ENCODE measurements at regions not wholly inside any gene's neighbourhood (a gene's known extent, or its start where the extent isn't known, plus 50 kb on each side); places are given as distances from the start of the nearest gene placed in this dataset.

- CTCF ChIA-PET, result no interaction called here
- H3K36me3 ChIP-seq (ENCODE audit: control insufficient read depth in 4 of 4, insufficient read depth in 4 of 4, low read length in 3 of 4), result no peaks in the 10 kb centered on the region
- WGBS (ENCODE audit: insufficient coverage), result no CpG with 5 or more reads among the region's 2 CpGs
Measured at GRCh38 chr1:56197946-56198345, 381.4 kb downstream of the PLPP3 start.

GRCh38 chr1:56196839-56197238, 382.5 kb downstream of the PLPP3 start:
- Histone ChIP-seq H3K4me3 (ENCODE audit: control insufficient read depth in 1 of 7, extremely low read depth in 1 of 7, insufficient read depth in 4 of 7, low read depth in 2 of 7, low read length in 6 of 7) (no peak overlapping the region), H3K27me3 (replicated peaks in 2 of 5; ENCODE audit: control insufficient read depth in 4 of 5, insufficient read depth in 5 of 5, low read length in 4 of 5) (peaks cover 0 to 1% (median 0%) of the 10 kb centered on the region in 5 experiments), H3K27ac (ENCODE audit: insufficient read depth in 1 of 2, low read depth in 1 of 2, low read length in 2 of 2, poor library complexity in 1 of 2, severe bottlenecking in 2 of 2) (no peak overlapping the region), H3K4me1 (ENCODE audit: control extremely low read depth in 1 of 4, control insufficient read depth in 4 of 4, insufficient read depth in 4 of 4, low read length in 3 of 4) (no peaks in the 10 kb centered on the region), H3K9me3 (ENCODE audit: control extremely low read depth in 1 of 5, control insufficient read depth in 4 of 5, insufficient read depth in 2 of 5, low read depth in 1 of 5, low read length in 4 of 5) (no peaks in the 10 kb centered on the region), H3K36me3 (ENCODE audit: control insufficient read depth in 4 of 4, insufficient read depth in 4 of 4, low read length in 3 of 4) (no peaks in the 10 kb centered on the region)
- 80% methylated on average over 1 of the region's 2 CpGs for WGBS (ENCODE audit: insufficient coverage)
- CTCF ChIA-PET, result interaction anchor here (0.7 kb wide), 1 partner anchor 54 kb away, joined by 3 read pairs; no protein-coding TSS in a partner anchor
- DNase-seq, result no peak
- POLR2A ChIA-PET, result no interaction called here

More at GRCh38 chr1:56197946-56198345, 381.4 kb downstream of the PLPP3 start:
- DNase-seq, result no peak
- H3K27me3 ChIP-seq (replicated peaks in 2 of 5; ENCODE audit: control insufficient read depth in 4 of 5, insufficient read depth in 5 of 5, low read length in 4 of 5), result peaks cover 0 to 1% (median 0%) of the 10 kb centered on the region in 5 experiments
- no peak overlapping the region for H3K4me3 ChIP-seq (ENCODE audit: control insufficient read depth in 1 of 7, extremely low read depth in 1 of 7, insufficient read depth in 4 of 7, low read depth in 2 of 7, low read length in 6 of 7)
- POLR2A ChIA-PET, result no interaction called here
- no peaks in the 10 kb centered on the region for H3K9me3 ChIP-seq (ENCODE audit: control extremely low read depth in 1 of 5, control insufficient read depth in 4 of 5, insufficient read depth in 2 of 5, low read depth in 1 of 5, low read length in 4 of 5)
- no peaks in the 10 kb centered on the region for H3K4me1 ChIP-seq (ENCODE audit: control extremely low read depth in 1 of 4, control insufficient read depth in 4 of 4, insufficient read depth in 4 of 4, low read length in 3 of 4)
- no peak overlapping the region for H3K27ac ChIP-seq (ENCODE audit: insufficient read depth in 1 of 2, low read depth in 1 of 2, low read length in 2 of 2, poor library complexity in 1 of 2, severe bottlenecking in 2 of 2)

DNA sequence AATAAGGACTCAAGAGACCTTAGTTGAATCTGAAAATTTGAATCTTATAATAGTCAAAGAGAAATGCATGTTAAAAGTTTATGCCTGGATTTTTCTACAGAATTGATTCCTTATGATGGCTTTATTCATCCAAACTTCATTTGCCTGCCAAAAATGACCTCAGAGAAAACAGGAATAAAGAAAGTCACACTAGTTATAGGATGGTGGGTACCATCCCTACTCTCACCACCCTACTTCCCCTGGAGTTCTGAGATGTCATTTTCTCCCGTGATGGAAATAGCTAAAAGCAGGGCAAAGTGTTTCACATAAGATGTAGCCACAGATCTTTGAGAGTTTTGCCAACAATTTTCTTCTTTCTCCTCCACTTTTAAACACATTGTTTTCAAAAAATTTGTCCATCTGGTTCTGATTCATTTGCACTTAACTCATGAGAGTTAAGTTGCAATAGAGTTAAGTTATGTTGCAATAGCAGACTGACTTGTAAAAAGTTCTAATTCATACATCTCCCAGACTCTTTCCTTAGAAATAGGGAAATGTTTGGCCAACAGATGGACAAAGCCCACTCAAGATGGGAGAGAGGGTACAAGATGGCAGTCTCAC, 384.6 kb downstream of the PLPP3 start:
- no peaks in the 10 kb centered on the region for H3K36me3 ChIP-seq (ENCODE audit: control insufficient read depth in 4 of 4, insufficient read depth in 4 of 4, low read length in 3 of 4)
- no peak overlapping the region for H3K27ac ChIP-seq (ENCODE audit: insufficient read depth in 1 of 2, low read depth in 1 of 2, low read length in 2 of 2, poor library complexity in 1 of 2, severe bottlenecking in 2 of 2)
- POLR2A ChIA-PET, result no interaction called here
- no peaks in the 10 kb centered on the region for H3K9me3 ChIP-seq (ENCODE audit: control extremely low read depth in 1 of 5, control insufficient read depth in 4 of 5, insufficient read depth in 2 of 5, low read depth in 1 of 5, low read length in 4 of 5)
- H3K4me3 ChIP-seq (ENCODE audit: control insufficient read depth in 1 of 7, extremely low read depth in 1 of 7, insufficient read depth in 4 of 7, low read depth in 2 of 7, low read length in 6 of 7), result no peak overlapping the region
- CTCF ChIA-PET, result no interaction called here
- no peaks in the 10 kb centered on the region for H3K4me1 ChIP-seq (ENCODE audit: control extremely low read depth in 1 of 4, control insufficient read depth in 4 of 4, insufficient read depth in 4 of 4, low read length in 3 of 4)
- no peaks in the 10 kb centered on the region for H3K27me3 ChIP-seq (replicated peaks in 2 of 5; ENCODE audit: control insufficient read depth in 4 of 5, insufficient read depth in 5 of 5, low read length in 4 of 5)
- 33% methylated on average over 1 of the region's 1 CpG for WGBS (ENCODE audit: insufficient coverage)
- DNase-seq, result no peak

- no peak for DNase-seq
- Histone ChIP-seq H3K9me3 (ENCODE audit: control extremely low read depth in 1 of 5, control insufficient read depth in 4 of 5, insufficient read depth in 2 of 5, low read depth in 1 of 5, low read length in 4 of 5) (no peaks in the 10 kb centered on the region), H3K4me3 (ENCODE audit: control insufficient read depth in 1 of 7, extremely low read depth in 1 of 7, insufficient read depth in 4 of 7, low read depth in 2 of 7, low read length in 6 of 7) (no peak overlapping the region), H3K4me1 (ENCODE audit: control extremely low read depth in 1 of 4, control insufficient read depth in 4 of 4, insufficient read depth in 4 of 4, low read length in 3 of 4) (no peaks in the 10 kb centered on the region), H3K27me3 (replicated peaks in 2 of 5; ENCODE audit: control insufficient read depth in 4 of 5, insufficient read depth in 5 of 5, low read length in 4 of 5) (peaks cover 0 to 2% (median 0%) of the 10 kb centered on the region in 5 experiments), H3K36me3 (ENCODE audit: control insufficient read depth in 4 of 4, insufficient read depth in 4 of 4, low read length in 3 of 4) (no peaks in the 10 kb centered on the region), H3K27ac (ENCODE audit: insufficient read depth in 1 of 2, low read depth in 1 of 2, low read length in 2 of 2, poor library complexity in 1 of 2, severe bottlenecking in 2 of 2) (no peak overlapping the region)
- CTCF ChIA-PET, result no interaction called here
- POLR2A ChIA-PET, result no interaction called here
- 100% methylated on average over 1 of the region's 1 CpG for WGBS (ENCODE audit: insufficient coverage)
Measured at GRCh38 chr1:56193656-56194055, 385.7 kb downstream of the PLPP3 start.

DNA sequence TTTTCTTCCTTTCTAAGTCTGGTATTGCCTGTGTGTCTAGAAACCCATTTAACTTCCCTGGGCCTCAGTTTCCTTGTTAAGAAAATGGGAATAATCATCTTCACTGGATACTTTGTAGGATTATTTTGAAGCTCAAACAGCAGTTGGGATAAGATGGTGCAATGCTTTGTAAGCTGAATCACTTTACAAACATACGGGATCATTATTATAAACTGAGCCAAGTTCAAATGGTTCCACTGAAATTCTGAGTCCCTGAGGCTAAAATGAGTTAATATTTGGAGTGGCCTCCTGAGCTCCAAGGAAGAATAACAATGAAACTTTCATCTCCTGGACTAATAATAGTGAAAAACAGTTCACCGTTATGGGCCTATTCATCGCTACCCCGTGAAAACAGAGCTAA, 388.0 kb downstream of the PLPP3 start:
- CTCF ChIA-PET, result interaction anchor here (0.9 kb wide), 1 partner anchor 9 kb away, joined by 3 read pairs; no protein-coding TSS in a partner anchor
- no peak for DNase-seq
- Histone ChIP-seq H3K27ac (ENCODE audit: insufficient read depth in 1 of 2, low read depth in 1 of 2, low read length in 2 of 2, poor library complexity in 1 of 2, severe bottlenecking in 2 of 2) (no peak overlapping the region), H3K4me3 (ENCODE audit: control insufficient read depth in 1 of 7, extremely low read depth in 1 of 7, insufficient read depth in 4 of 7, low read depth in 2 of 7, low read length in 6 of 7) (no peak overlapping the region), H3K9me3 (ENCODE audit: control extremely low read depth in 1 of 5, control insufficient read depth in 4 of 5, insufficient read depth in 2 of 5, low read depth in 1 of 5, low read length in 4 of 5) (no peaks in the 10 kb centered on the region), H3K36me3 (ENCODE audit: control insufficient read depth in 4 of 4, insufficient read depth in 4 of 4, low read length in 3 of 4) (no peaks in the 10 kb centered on the region), H3K27me3 (replicated peaks in 2 of 5; ENCODE audit: control insufficient read depth in 4 of 5, insufficient read depth in 5 of 5, low read length in 4 of 5) (peaks cover 0 to 2% (median 0%) of the 10 kb centered on the region in 5 experiments), H3K4me1 (ENCODE audit: control extremely low read depth in 1 of 4, control insufficient read depth in 4 of 4, insufficient read depth in 4 of 4, low read length in 3 of 4) (no peaks in the 10 kb centered on the region)
- POLR2A ChIA-PET, result no interaction called here
- WGBS (ENCODE audit: insufficient coverage), result 100% methylated on average over 2 of the region's 4 CpGs

- ChIA-PET POLR2A (no interaction called here), CTCF (interaction anchor here (0.9 kb wide), 1 partner anchor 10 kb away, joined by 3 read pairs; no protein-coding TSS in a partner anchor)
- Histone ChIP-seq H3K9me3 (ENCODE audit: control extremely low read depth in 1 of 5, control insufficient read depth in 4 of 5, insufficient read depth in 2 of 5, low read depth in 1 of 5, low read length in 4 of 5) (no peaks in the 10 kb centered on the region), H3K4me1 (ENCODE audit: control extremely low read depth in 1 of 4, control insufficient read depth in 4 of 4, insufficient read depth in 4 of 4, low read length in 3 of 4) (no peaks in the 10 kb centered on the region), H3K27ac (ENCODE audit: insufficient read depth in 1 of 2, low read depth in 1 of 2, low read length in 2 of 2, poor library complexity in 1 of 2, severe bottlenecking in 2 of 2) (no peak overlapping the region), H3K27me3 (replicated peaks in 2 of 5; ENCODE audit: control insufficient read depth in 4 of 5, insufficient read depth in 5 of 5, low read length in 4 of 5) (peaks cover 0 to 2% (median 0%) of the 10 kb centered on the region in 5 experiments), H3K36me3 (ENCODE audit: control insufficient read depth in 4 of 4, insufficient read depth in 4 of 4, low read length in 3 of 4) (no peaks in the 10 kb centered on the region), H3K4me3 (ENCODE audit: control insufficient read depth in 1 of 7, extremely low read depth in 1 of 7, insufficient read depth in 4 of 7, low read depth in 2 of 7, low read length in 6 of 7) (no peak overlapping the region)
- 100% methylated on average over 3 of the region's 7 CpGs for WGBS (ENCODE audit: insufficient coverage)
- DNase-seq, result no peak
Measured at GRCh38 chr1:56190806-56191365, 388.5 kb downstream of the PLPP3 start.

- POLR2A ChIA-PET, result no interaction called here
- CTCF ChIA-PET, result interaction anchor here (0.9 kb wide), 1 partner anchor 11 kb away, joined by 3 read pairs; no protein-coding TSS in a partner anchor
- DNase-seq, result no peak
- no peak overlapping the region for H3K4me3 ChIP-seq (ENCODE audit: control insufficient read depth in 1 of 7, extremely low read depth in 1 of 7, insufficient read depth in 4 of 7, low read depth in 2 of 7, low read length in 6 of 7)
- no peaks in the 10 kb centered on the region for H3K36me3 ChIP-seq (ENCODE audit: control insufficient read depth in 4 of 4, insufficient read depth in 4 of 4, low read length in 3 of 4)
- H3K27ac ChIP-seq (ENCODE audit: insufficient read depth in 1 of 2, low read depth in 1 of 2, low read length in 2 of 2, poor library complexity in 1 of 2, severe bottlenecking in 2 of 2), result no peak overlapping the region
- peaks cover 0 to 2% (median 0%) of the 10 kb centered on the region in 5 experiments for H3K27me3 ChIP-seq (replicated peaks in 2 of 5; ENCODE audit: control insufficient read depth in 4 of 5, insufficient read depth in 5 of 5, low read length in 4 of 5)
- no peaks in the 10 kb centered on the region for H3K9me3 ChIP-seq (ENCODE audit: control extremely low read depth in 1 of 5, control insufficient read depth in 4 of 5, insufficient read depth in 2 of 5, low read depth in 1 of 5, low read length in 4 of 5)
- 91% methylated on average over 11 of the region's 11 CpGs for WGBS (ENCODE audit: insufficient coverage)
- no peaks in the 10 kb centered on the region for H3K4me1 ChIP-seq (ENCODE audit: control extremely low read depth in 1 of 4, control insufficient read depth in 4 of 4, insufficient read depth in 4 of 4, low read length in 3 of 4)
Measured at GRCh38 chr1:56189946-56190805, 389.2 kb downstream of the PLPP3 start.

All from common myeloid progenitor, CD34-positive (primary cell).